Peyer's patch (tissue), 4 donors: ENCODE measurements at regions not wholly inside any gene's neighbourhood (a gene's known extent, or its start where the extent isn't known, plus 50 kb on each side); places are given as distances from the start of the nearest gene placed in this dataset.

Experiments
- CTCF ChIP-seq, 6 experiments: fragments of 450-650 bp in 4 of 6; fragments of 200-600 bp in 2 of 6; sonication (generic) in 1 of 6; IDR thresholded peaks; one replicate each; pipeline ENCODE4 v1.5.1; 2017 to 2019; ENCODE audit warnings: antibody characterized with exemption in 6 of 6, mild to moderate bottlenecking in 3 of 6, moderate library complexity in 1 of 6
- POLR2A ChIP-seq, 2 donors: fragments of 450-650 bp; IDR thresholded peaks; one replicate each; pipeline ENCODE4 v1.5.1; 2017; ENCODE audit warnings: antibody characterized with exemption in 2 of 2, mild to moderate bottlenecking in 2 of 2, moderate library complexity in 2 of 2

- TF ChIP-seq CTCF (IDR thresholded peaks at IDR 0.05): no peak
- TF ChIP-seq POLR2A (IDR thresholded peaks at IDR 0.05): no peak
Measured at GRCh38 chr5:101244621-101245020, 341.5 kb upstream of the ST8SIA4 start.
